Smooth muscle cell (in vitro differentiated cells): ENCODE measurements at regions not wholly inside any gene's neighbourhood (a gene's known extent, or its start where the extent isn't known, plus 50 kb on each side); places are given as distances from the start of the nearest gene placed in this dataset.

Source experiments
- DNase-seq: peaks from one replicate; lab custom pipeline; 2025; ENCODE audit not compliant: unreplicated experiment; lab: John Stamatoyannopoulos, UW
- H2AFZ ChIP-seq: fragments of 200-600 bp; sonication (generic); 2 replicates; pipeline ENCODE4 v1.6.0; 2016; ENCODE audit warnings: antibody characterized with exemption, low read depth, mild to moderate bottlenecking
- H3F3A ChIP-seq: fragments of 200-600 bp; sonication (generic); 2 replicates; pipeline ENCODE4 v1.6.0; 2017; ENCODE audit warnings: antibody characterized with exemption, low read depth
- H3K27ac ChIP-seq: fragments of 200-600 bp; sonication (generic); 2 replicates; pipeline ENCODE4 v1.5.1; 2016; ENCODE audit warnings: low read depth, mild to moderate bottlenecking
- H3K27me3 ChIP-seq: fragments of 200-600 bp; sonication (generic); 2 replicates; pipeline ENCODE4 v1.6.1; 2016; ENCODE audit warnings: low read depth, mild to moderate bottlenecking
- H3K36me3 ChIP-seq: fragments of 200-600 bp; sonication (generic); 2 replicates; pipeline ENCODE4 v1.5.1; 2016; ENCODE audit warnings: low read depth
- H3K4me1 ChIP-seq: fragments of 200-600 bp; sonication (generic); 2 replicates; pipeline ENCODE4 v1.5.1; 2016; ENCODE audit warnings: low read depth
- H3K4me2 ChIP-seq: fragments of 200-600 bp; sonication (generic); 2 replicates; pipeline ENCODE4 v1.6.0; 2016; ENCODE audit warnings: mild to moderate bottlenecking
- H3K4me3 ChIP-seq: fragments of 200-600 bp; sonication (generic); 2 replicates; pipeline ENCODE4 v1.5.1; 2016; ENCODE audit warnings: mild to moderate bottlenecking
- H3K79me2 ChIP-seq: fragments of 200-600 bp; sonication (generic); 2 replicates; pipeline ENCODE4 v1.6.0; 2016; ENCODE audit warnings: low read depth, mild to moderate bottlenecking
- H3K9ac ChIP-seq: fragments of 200-600 bp; sonication (generic); 2 replicates; pipeline ENCODE4 v1.6.0; 2016; ENCODE audit warnings: low read depth
- H3K9me3 ChIP-seq: fragments of 200-600 bp; sonication (generic); replicated peaks from 2 replicates; pipeline ENCODE4 v1.5.1; 2016; ENCODE audit warnings: low read depth
- H4K20me1 ChIP-seq: fragments of 200-600 bp; sonication (generic); 2 replicates; pipeline ENCODE4 v1.6.0; 2016; ENCODE audit warnings: low read depth
- CTCF ChIP-seq: fragments of 200-600 bp; sonication (generic); IDR thresholded peaks from 2 replicates; pipeline ENCODE4 v1.5.1; 2017; ENCODE audit warnings: borderline replicate concordance, mild to moderate bottlenecking, antibody characterized with exemption; ENCODE audit not compliant: insufficient read depth, poor library complexity, severe bottlenecking
- WGBS: methylation state at CpG from one replicate; pipeline ENCODE4 v1.1.7; 2016; ENCODE audit warnings: low lambda C conversion rate; 5-methylcytosine and 5-hydroxymethylcytosine counted together

DNA sequence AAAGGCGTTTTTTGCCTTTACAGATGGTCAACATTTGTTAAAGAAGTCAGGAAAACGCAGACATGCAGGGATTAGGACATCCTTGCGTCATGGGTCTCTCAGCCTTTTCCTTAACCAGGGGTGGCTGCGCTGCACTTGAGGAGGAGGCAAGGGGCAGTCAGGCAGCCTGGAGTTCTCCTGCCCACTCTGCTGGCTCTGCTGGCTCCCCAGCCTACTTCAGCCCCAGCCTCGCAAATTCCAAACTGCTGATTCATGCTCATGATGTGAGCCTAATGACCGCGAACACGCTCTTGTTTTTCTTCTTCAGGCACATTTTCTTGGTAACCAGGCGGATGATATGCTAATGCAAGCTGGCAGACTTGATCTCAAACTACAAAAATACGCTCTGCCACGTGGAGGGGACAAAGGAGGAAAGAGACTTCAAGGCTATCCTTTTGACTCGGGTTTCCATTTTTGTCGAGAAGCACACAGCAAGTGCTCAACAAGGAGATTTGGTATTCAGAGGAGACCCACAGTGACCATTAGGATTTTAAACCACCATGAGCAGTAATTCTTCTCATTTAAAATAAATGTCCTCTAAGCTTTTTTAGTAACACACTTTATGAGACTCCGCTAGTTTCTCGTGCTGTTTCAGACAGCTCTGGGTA is 290.3 kb upstream of the STXBP5 start:
- Histone ChIP-seq H3K9ac (peak overlapping the region; percentile 96), H3K27ac (peak overlapping the region; percentile 100), H4K20me1 (no peaks in the 10 kb centered on the region), H3K4me2 (peak overlapping the region; percentile 81), H3K9me3 (no peaks in the 10 kb centered on the region), H3K4me1 (peaks cover 17% of the 10 kb centered on the region), H3K4me3 (peak overlapping the region; percentile 30), H3K27me3 (no peaks in the 10 kb centered on the region), H3F3A (peaks cover 30% of the 10 kb centered on the region), H3K36me3 (no peaks in the 10 kb centered on the region), H3K79me2 (no peaks in the 10 kb centered on the region), H2AFZ (no peak overlapping the region)
- no peak for TF ChIP-seq CTCF
- 3% methylated on average over 15 of the region's 15 CpGs for WGBS
- DNase-seq: peak; percentile 60

GRCh38 chr6:146914489-146915483 is 289.4 kb upstream of the STXBP5 start:
- Histone ChIP-seq H3K36me3 (no peaks in the 10 kb centered on the region), H3K4me2 (peak overlapping the region; percentile 81), H3K9ac (peak overlapping the region; percentile 96), H3F3A (peaks cover 30% of the 10 kb centered on the region), H3K4me1 (peaks cover 17% of the 10 kb centered on the region), H3K4me3 (peak overlapping the region; percentile 30), H3K27me3 (no peaks in the 10 kb centered on the region), H2AFZ (peak overlapping the region; percentile 55), H3K79me2 (no peaks in the 10 kb centered on the region), H3K9me3 (no peaks in the 10 kb centered on the region), H4K20me1 (no peaks in the 10 kb centered on the region), H3K27ac (peak overlapping the region; percentile 100)
- 5% methylated on average over 8 of the region's 8 CpGs for WGBS
- DNase-seq: peak; percentile 21
- no peak for TF ChIP-seq CTCF

DNA sequence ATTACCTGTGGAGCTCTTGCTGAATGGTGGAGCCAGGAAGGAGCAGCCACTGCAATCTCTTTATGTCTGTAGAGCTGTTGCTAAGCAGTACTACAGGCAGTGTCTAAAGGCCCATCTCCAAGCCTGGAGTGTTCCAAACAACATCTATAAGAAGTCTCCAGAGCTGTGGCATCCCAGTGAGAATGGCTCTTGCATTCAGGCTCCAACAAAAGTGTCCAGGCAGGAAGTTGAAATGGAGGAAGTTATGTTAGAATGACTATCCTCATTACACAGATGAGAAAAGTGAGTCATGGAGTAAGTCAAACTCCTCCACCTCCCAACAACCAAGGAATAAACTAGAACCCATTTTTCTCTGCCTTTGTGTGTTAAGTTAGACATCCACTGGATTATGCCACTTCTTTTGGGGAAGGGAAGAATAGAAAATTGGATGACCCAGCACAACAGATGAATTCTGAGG is 288.5 kb upstream of the STXBP5 start:
- H3K4me3 ChIP-seq: no peak overlapping the region

More for the DNA sequence above, 288.5 kb upstream of the STXBP5 start:
- Histone ChIP-seq H3K4me1 (peaks cover 17% of the 10 kb centered on the region), H3F3A (peaks cover 30% of the 10 kb centered on the region), H3K36me3 (no peaks in the 10 kb centered on the region), H3K9ac (peak overlapping the region; percentile 96), H3K79me2 (no peaks in the 10 kb centered on the region), H3K4me2 (peak overlapping the region; percentile 81), H4K20me1 (no peaks in the 10 kb centered on the region), H3K27me3 (no peaks in the 10 kb centered on the region), H3K9me3 (no peaks in the 10 kb centered on the region), H3K27ac (peak overlapping the region; percentile 100), H2AFZ (peak overlapping the region; percentile 55)
- DNase-seq: no peak
- no peak for TF ChIP-seq CTCF
